Gastroesophageal sphincter (tissue), 3 donors: ENCODE measurements at regions not wholly inside any gene's neighbourhood (a gene's known extent, or its start where the extent isn't known, plus 50 kb on each side); places are given as distances from the start of the nearest gene placed in this dataset.

ENCODE experiments used
- POLR2A ChIP-seq, 2 donors: fragments of 450-650 bp; IDR thresholded peaks; one replicate each; pipeline ENCODE4 v1.6.1; 2017; ENCODE audit warnings: antibody characterized with exemption in 2 of 2, mild to moderate bottlenecking in 2 of 2, moderate library complexity in 1 of 2
- TF ChIP-seq, protein P1 (sequence below), 4 experiments: fragments of 200-600 bp in 2 of 4; fragments of 450-650 bp in 2 of 4; sonication (generic) in 1 of 4; IDR thresholded peaks; one replicate each; pipeline ENCODE4 v1.5.1; 2017 to 2019; ENCODE audit warnings: antibody characterized with exemption in 4 of 4, mild to moderate bottlenecking in 2 of 4, moderate library complexity in 2 of 4

GRCh38 chr20:4600308-4601014, 85.8 kb upstream of the PRNP start:
- TF ChIP-seq, protein P1, sequence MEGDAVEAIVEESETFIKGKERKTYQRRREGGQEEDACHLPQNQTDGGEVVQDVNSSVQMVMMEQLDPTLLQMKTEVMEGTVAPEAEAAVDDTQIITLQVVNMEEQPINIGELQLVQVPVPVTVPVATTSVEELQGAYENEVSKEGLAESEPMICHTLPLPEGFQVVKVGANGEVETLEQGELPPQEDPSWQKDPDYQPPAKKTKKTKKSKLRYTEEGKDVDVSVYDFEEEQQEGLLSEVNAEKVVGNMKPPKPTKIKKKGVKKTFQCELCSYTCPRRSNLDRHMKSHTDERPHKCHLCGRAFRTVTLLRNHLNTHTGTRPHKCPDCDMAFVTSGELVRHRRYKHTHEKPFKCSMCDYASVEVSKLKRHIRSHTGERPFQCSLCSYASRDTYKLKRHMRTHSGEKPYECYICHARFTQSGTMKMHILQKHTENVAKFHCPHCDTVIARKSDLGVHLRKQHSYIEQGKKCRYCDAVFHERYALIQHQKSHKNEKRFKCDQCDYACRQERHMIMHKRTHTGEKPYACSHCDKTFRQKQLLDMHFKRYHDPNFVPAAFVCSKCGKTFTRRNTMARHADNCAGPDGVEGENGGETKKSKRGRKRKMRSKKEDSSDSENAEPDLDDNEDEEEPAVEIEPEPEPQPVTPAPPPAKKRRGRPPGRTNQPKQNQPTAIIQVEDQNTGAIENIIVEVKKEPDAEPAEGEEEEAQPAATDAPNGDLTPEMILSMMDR (IDR thresholded peaks at IDR 0.05), result no peak
- no peak for TF ChIP-seq POLR2A (IDR thresholded peaks at IDR 0.05)
